ENCODE measurements at regions not wholly inside any gene's neighbourhood (a gene's known extent, or its start where the extent isn't known, plus 50 kb on each side); places are given as distances from the start of the nearest gene placed in this dataset.

DNA sequence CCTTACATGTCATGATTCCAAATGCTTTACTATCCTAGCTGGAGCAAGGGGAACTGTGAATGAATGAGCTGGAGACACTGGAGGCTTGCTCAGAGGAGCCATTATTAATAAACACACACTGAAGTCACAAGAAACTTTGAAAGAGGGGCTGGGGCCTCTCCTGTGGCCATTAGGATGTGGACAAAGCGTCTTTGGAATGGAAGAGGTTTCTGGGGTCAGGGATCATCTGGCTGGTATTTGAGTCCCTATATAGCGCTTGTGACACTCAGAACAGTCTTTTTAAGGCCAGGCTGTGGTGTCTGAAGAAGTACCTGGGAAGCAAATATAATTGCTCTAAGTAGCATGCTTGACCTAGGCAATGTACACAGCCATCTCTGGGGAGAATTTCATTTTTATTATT is 193.0 kb downstream of the JCAD start:
- intact Hi-C loops (cut with micrococcal nuclease): no loop called here
- H3K9me1 ChIP-seq (replicated peaks; ENCODE audit: control insufficient read depth, extremely low read depth, insufficient read depth, low read length): no peaks in the 10 kb centered on the region
- H3K9ac ChIP-seq (replicated peaks; ENCODE audit: extremely low read depth, insufficient read depth, low read length): no peak overlapping the region
- H2AFZ ChIP-seq (ENCODE audit: low read depth, low read length): no peak overlapping the region
- no peaks in the 10 kb centered on the region for H4K20me1 ChIP-seq (replicated peaks; ENCODE audit: control insufficient read depth, extremely low read depth, insufficient read depth, low read length)
- peaks cover 14% of the 10 kb centered on the region for H3K4me1 ChIP-seq (ENCODE audit: control insufficient read depth, extremely low read depth, insufficient read depth, low read length)
- DNase-seq (ENCODE audit: low read depth, low spot score) (no peak), FAIRE-seq (no peak)
- TF ChIP-seq, protein P1, sequence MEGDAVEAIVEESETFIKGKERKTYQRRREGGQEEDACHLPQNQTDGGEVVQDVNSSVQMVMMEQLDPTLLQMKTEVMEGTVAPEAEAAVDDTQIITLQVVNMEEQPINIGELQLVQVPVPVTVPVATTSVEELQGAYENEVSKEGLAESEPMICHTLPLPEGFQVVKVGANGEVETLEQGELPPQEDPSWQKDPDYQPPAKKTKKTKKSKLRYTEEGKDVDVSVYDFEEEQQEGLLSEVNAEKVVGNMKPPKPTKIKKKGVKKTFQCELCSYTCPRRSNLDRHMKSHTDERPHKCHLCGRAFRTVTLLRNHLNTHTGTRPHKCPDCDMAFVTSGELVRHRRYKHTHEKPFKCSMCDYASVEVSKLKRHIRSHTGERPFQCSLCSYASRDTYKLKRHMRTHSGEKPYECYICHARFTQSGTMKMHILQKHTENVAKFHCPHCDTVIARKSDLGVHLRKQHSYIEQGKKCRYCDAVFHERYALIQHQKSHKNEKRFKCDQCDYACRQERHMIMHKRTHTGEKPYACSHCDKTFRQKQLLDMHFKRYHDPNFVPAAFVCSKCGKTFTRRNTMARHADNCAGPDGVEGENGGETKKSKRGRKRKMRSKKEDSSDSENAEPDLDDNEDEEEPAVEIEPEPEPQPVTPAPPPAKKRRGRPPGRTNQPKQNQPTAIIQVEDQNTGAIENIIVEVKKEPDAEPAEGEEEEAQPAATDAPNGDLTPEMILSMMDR (IDR thresholded peaks at IDR 0.05; ENCODE audit: extremely low read depth in 1 of 2, insufficient read depth in 1 of 2, low read depth in 1 of 2, low read length in 2 of 2): no peak
- TF ChIP-seq MYC (IDR thresholded peaks at IDR 0.05; ENCODE audit: low read depth, low read length) (no peak), POLR2AphosphoS5 (IDR thresholded peaks at IDR 0.05; ENCODE audit: insufficient read depth, low read depth, low read length) (no peak), FOS (IDR thresholded peaks at IDR 0.05; ENCODE audit: borderline replicate concordance, insufficient read depth, low read length) (no peak), EZH2 (IDR thresholded peaks at IDR 0.05; ENCODE audit: borderline replicate concordance, low read depth, low read length, severe bottlenecking) (no peak), JUN (IDR thresholded peaks at IDR 0.05; ENCODE audit: borderline replicate concordance, insufficient read depth, insufficient read length, low read depth) (no peak), POLR2A (IDR thresholded peaks at IDR 0.05; ENCODE audit: low read depth, low read length) (no peak)
- TF ChIP-seq, protein P2, sequence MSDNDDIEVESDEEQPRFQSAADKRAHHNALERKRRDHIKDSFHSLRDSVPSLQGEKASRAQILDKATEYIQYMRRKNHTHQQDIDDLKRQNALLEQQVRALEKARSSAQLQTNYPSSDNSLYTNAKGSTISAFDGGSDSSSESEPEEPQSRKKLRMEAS (IDR thresholded peaks at IDR 0.05; ENCODE audit: insufficient read depth, insufficient read length): no peak
- H3K4me2 ChIP-seq (ENCODE audit: insufficient read depth, low read length): no peak overlapping the region
- ChIA-PET CTCF (interaction anchor here (0.9 kb wide), 1 partner anchor 136 kb away, joined by 5 read pairs; no protein-coding TSS in a partner anchor), POLR2A (no interaction called here)
- dilution Hi-C loops (cut with MboI; ENCODE audit: extremely low pct_ligation_motif_present, low sequenced_read_pairs): no loop called here
- no peaks in the 10 kb centered on the region for H3K36me3 ChIP-seq (ENCODE audit: control insufficient read depth in 2 of 2, extremely low read depth in 1 of 2, insufficient read depth in 2 of 2, low read length in 2 of 2)
- no TSS peak for BruUV-seq (replicated peaks)
- H3K79me2 ChIP-seq (ENCODE audit: control insufficient read depth, insufficient read depth, low read length): no peaks in the 10 kb centered on the region
- H3K27me3 ChIP-seq (ENCODE audit: control insufficient read depth in 2 of 2, insufficient read depth in 2 of 2, low read length in 2 of 2): no peaks in the 10 kb centered on the region
- no peaks in the 10 kb centered on the region for H3K9me3 ChIP-seq (replicated peaks; ENCODE audit: control insufficient read depth, insufficient read depth, low read length)
- H3K4me3 ChIP-seq (replicated peaks in 1 of 3; ENCODE audit: insufficient read depth in 1 of 3, low read depth in 1 of 3, low read length in 3 of 3): no peak overlapping the region
- no peak overlapping the region for H3K27ac ChIP-seq (ENCODE audit: insufficient read depth, low read depth, low read length)

All from endothelial cell of umbilical vein (primary cell).